ENCODE measurements at regions not wholly inside any gene's neighbourhood (a gene's known extent, or its start where the extent isn't known, plus 50 kb on each side); places are given as distances from the start of the nearest gene placed in this dataset.
"Not testable (repeated sequence)": the region's sequence is repeated elsewhere in the genome, so short reads cannot be mapped to it uniquely, and the experiment has no call there.

DNA sequence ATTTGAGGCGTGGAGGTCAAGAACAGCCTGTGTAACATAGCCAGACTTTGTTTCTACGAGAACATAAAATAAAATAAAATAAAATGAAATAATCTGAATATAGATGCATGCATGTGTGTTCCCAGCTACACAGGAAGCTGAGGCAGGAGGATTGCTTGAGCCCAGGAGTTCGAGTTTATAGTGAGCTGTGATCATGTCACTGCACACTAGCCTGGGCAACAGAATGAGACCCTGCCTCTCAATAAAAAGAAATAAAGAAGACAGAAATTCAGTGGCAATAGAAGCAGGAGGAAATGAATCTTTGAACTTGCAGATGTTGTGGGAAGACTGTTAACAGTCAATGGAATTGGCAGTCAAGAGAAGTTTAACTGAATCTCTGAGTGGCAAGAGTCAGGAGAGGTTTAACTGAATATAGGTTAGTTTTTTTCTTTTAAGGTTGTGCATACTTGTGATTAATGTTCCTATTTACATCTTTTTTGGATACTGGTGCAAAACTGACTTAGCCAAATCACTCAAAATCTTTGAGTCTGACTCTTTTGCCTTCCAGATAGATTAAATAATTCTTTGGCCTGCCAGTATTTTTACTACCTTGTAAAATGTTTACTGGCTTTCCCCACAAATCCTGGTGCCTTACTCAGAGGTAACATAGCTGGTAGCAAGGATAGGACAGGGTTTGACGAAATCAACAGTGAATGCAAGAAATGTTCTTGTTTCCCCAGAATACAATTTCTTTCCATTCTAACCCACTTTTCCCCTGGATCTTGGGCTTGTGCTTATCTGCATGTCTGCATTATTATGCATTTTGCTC, 361.4 kb downstream of the PDCD6IP start:
- Histone ChIP-seq H3K27ac (no peak overlapping the region), H3K4me3 (no peak overlapping the region), H3K9me3 (no peaks in the 10 kb centered on the region), H3K36me3 (no peaks in the 10 kb centered on the region), H3K4me1 (peaks cover 0 to 6% (median 0%) of the 10 kb centered on the region in 12 donors), H3K27me3 (no peaks in the 10 kb centered on the region)
- DNase-seq (no peak), ATAC-seq (no peak)
- no peak for TF ChIP-seq POLR2A (IDR thresholded peaks at IDR 0.05)
- TF ChIP-seq, protein P1, sequence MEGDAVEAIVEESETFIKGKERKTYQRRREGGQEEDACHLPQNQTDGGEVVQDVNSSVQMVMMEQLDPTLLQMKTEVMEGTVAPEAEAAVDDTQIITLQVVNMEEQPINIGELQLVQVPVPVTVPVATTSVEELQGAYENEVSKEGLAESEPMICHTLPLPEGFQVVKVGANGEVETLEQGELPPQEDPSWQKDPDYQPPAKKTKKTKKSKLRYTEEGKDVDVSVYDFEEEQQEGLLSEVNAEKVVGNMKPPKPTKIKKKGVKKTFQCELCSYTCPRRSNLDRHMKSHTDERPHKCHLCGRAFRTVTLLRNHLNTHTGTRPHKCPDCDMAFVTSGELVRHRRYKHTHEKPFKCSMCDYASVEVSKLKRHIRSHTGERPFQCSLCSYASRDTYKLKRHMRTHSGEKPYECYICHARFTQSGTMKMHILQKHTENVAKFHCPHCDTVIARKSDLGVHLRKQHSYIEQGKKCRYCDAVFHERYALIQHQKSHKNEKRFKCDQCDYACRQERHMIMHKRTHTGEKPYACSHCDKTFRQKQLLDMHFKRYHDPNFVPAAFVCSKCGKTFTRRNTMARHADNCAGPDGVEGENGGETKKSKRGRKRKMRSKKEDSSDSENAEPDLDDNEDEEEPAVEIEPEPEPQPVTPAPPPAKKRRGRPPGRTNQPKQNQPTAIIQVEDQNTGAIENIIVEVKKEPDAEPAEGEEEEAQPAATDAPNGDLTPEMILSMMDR (IDR thresholded peaks at IDR 0.05), result no peak
- 77 to 81% (median 78%) methylated on average over 4 of the region's 4 CpGs for WGBS, 4 donors
- intact Hi-C loops (cut with DNase I), result no loop called here

DNA sequence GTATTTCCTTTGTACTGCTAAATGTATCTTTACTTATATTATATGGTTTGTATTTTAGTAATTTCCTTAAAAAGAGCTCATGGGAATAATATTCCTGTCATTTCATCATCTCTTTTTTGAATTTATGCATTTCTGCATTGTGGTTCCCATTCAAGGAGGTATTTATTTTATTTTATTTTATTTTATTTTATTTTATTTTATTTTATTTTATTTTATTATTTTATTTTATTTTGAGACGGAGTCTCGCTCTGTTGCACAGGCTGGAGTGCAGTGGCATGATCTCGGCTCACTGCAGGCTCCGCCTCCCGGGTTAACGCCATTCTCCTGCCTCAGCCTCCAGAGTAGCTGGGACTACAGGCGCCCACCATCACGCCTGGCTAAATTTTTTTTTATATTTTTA, 371.2 kb downstream of the PDCD6IP start:
- DNase-seq; H3K9me3 ChIP-seq; H3K36me3 ChIP-seq; H3K4me1 ChIP-seq; H3K27me3 ChIP-seq; H3K4me3 ChIP-seq; ATAC-seq; intact Hi-C loops (cut with DNase I); H3K27ac ChIP-seq: not testable (repeated sequence)
- WGBS, 4 donors, result 94 to 96% (median 96%) methylated on average over 8 of the region's 8 CpGs

DNA sequence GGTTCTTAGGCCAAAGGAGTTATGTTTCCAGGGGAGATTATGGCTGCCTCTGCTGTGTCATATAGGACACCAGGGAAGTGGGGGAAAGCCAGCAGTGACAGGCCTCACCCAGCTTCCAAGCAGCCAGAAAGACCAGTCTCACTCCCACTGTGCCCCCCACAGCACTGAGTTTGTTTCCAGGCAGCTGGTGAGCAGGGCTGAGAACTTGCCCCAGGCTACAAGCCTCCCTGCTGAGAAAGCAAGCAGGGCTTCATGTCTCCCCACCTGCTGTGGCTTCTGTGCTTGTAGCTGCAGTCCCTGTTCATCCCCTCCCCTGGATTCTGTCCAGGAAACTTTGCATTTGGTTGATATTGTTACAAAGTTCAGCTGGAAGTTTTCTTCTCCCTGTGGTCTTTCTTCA, 376.3 kb downstream of the PDCD6IP start:
- TF ChIP-seq, protein P1 (IDR thresholded peaks at IDR 0.05), result no peak
- TF ChIP-seq POLR2A (IDR thresholded peaks at IDR 0.05), result no peak
- Histone ChIP-seq H3K27me3 (no peaks in the 10 kb centered on the region), H3K9me3 (peaks cover 0 to 6% (median 0%) of the 10 kb centered on the region in 12 donors), H3K36me3 (no peaks in the 10 kb centered on the region), H3K4me3 (no peak overlapping the region), H3K27ac (no peak overlapping the region), H3K4me1 (no peaks in the 10 kb centered on the region)
- no peak for ATAC-seq
- intact Hi-C loops (cut with DNase I), result no loop called here
- DNase-seq, result no peak

DNA sequence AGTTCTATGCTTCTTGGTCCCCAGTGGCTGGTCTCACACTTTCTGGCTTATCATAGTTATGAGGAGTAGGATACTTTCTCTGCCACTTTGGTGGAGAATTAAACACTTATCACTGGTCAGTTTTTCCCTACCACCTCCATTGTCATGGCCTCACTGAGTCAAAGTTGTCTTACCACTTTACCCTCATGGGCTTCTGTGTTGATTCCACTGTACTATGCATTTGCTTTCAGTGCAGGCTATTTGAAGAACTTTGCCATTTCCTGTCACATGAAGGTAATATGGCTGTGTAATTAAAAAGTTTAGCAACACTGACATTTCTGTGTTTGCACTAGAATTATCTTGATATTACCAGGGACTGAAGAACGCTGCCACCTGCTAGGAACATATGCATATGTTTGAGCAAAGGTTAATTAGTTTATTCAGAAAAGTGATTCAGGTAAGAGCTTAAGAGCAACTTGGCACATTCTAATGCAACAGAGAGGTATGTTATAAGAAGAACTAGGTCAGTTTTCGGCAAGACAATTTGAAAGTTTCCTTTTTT, 377.3 kb downstream of the PDCD6IP start:
- H3K4me1 ChIP-seq, result no peaks in the 10 kb centered on the region
- intact Hi-C loops (cut with DNase I), result no loop called here
- H3K36me3 ChIP-seq, result no peaks in the 10 kb centered on the region
- H3K4me3 ChIP-seq, result no peak overlapping the region
- H3K27me3 ChIP-seq, result no peaks in the 10 kb centered on the region
- 80 to 91% (median 86%) methylated on average over 2 of the region's 2 CpGs for WGBS, 4 donors
- peaks cover 0 to 6% (median 0%) of the 10 kb centered on the region in 12 donors for H3K9me3 ChIP-seq
- TF ChIP-seq, protein P1 (IDR thresholded peaks at IDR 0.05), result no peak
- TF ChIP-seq POLR2A (IDR thresholded peaks at IDR 0.05), result no peak
- no peak overlapping the region for H3K27ac ChIP-seq
- DNase-seq, result no peak
- ATAC-seq, result no peak
